ENCODE measurements at regions not wholly inside any gene's neighbourhood (a gene's known extent, or its start where the extent isn't known, plus 50 kb on each side); places are given as distances from the start of the nearest gene placed in this dataset.
A peak's percentile ranks its signal among the peaks of the same experiment; 100 is the strongest.

DNA sequence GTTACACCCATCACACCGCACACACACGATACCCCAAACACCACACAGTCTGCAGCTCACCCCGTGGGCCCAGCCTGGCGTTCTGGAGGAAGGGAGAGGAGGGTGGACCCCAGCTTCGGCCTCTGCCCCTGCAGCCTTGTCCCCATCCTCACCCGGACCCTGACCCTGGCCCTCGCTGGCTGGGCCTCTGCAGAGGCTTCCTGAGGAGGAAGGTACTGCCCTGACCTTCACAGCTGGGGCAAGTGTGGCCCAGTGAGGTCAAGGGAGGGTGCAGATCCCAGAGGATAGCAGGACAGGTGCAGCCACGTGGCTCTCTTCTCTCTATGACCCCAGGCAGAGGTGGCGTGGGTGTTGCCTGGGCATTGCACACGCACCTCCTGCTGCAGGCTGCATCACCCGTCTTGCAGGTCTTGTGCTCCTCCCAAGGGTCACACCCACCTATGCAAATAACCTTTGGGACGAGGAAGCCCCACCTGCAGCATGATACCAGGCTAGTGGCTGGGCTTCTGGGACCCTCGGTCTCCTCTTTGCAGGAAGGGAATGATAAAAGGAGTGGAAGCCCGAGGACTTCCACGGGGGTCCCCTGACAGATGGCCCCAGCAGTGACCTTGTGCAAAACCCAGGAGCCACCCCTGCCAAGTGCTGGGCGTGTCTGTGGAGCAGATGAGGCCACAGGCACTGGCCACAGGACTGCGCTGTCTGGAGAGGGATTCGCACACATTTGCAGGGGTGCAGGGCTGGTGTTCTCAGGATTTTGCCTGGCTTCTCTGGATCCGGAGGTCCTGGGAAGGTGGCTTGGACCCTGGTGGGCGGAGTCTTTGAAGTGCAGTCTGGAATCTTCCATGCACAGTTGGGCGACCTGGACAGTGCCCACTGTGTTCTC, 1241.5 kb downstream of the BRD1 start:
- no peaks in the 10 kb centered on the region for H3K36me3 Mint-ChIP-seq
- H3K4me1 Mint-ChIP-seq, result no peaks in the 10 kb centered on the region
- no peak overlapping the region for H3K4me3 Mint-ChIP-seq
- H3K9me3 Mint-ChIP-seq, result no peaks in the 10 kb centered on the region
- ATAC-seq (replicated peaks) (no peak), DNase-seq (no peak)
- no peak overlapping the region for H3K27ac Mint-ChIP-seq
- H3K27me3 Mint-ChIP-seq, result no peaks in the 10 kb centered on the region

DNA sequence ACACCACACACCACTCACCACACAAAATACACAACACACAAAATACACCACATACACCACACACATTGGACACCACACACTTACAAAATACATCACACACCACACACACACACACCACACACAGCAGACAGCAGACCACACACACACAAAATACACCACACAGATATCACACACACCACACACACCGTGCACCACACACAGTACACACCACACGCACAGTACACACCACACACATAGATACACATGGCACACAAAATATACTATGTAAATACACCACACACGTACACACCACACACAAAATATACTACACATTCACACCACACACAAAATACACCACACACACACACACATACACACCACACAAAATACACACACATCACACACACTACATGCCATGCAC, 1243.5 kb downstream of the BRD1 start:
- no peak overlapping the region for H3K27ac Mint-ChIP-seq
- no peak overlapping the region for H3K4me3 Mint-ChIP-seq
- DNase-seq (no peak), ATAC-seq (replicated peaks) (no peak)
- no peaks in the 10 kb centered on the region for H3K36me3 Mint-ChIP-seq
- H3K27me3 Mint-ChIP-seq, result peaks cover 0 to 3% of the 10 kb centered on the region in 2 donors
- no peaks in the 10 kb centered on the region for H3K9me3 Mint-ChIP-seq
- no peaks in the 10 kb centered on the region for H3K4me1 Mint-ChIP-seq

- no peaks in the 10 kb centered on the region for H3K9me3 Mint-ChIP-seq
Observed at GRCh38 chr22:48581796-48582469, 1245.7 kb downstream of the BRD1 start.

GRCh38 chr22:48581205-48581766, 1246.4 kb downstream of the BRD1 start:
- peaks cover 19 to 22% of the 10 kb centered on the region in 2 donors for H3K27me3 Mint-ChIP-seq
- no peaks in the 10 kb centered on the region for H3K9me3 Mint-ChIP-seq
- H3K36me3 Mint-ChIP-seq, result no peaks in the 10 kb centered on the region
- no peak overlapping the region for H3K4me3 Mint-ChIP-seq
- DNase-seq (no peak), ATAC-seq (replicated peaks) (peak in 1 of 2 donors; percentile 29)
- H3K27ac Mint-ChIP-seq, result no peak overlapping the region
- H3K4me1 Mint-ChIP-seq, result no peaks in the 10 kb centered on the region

More at GRCh38 chr22:48581796-48582469, 1245.7 kb downstream of the BRD1 start:
- DNase-seq (no peak), ATAC-seq (replicated peaks) (peak in 1 of 2 donors; percentile 41)
- H3K27ac Mint-ChIP-seq, result no peak overlapping the region
- H3K36me3 Mint-ChIP-seq, result no peaks in the 10 kb centered on the region
- no peaks in the 10 kb centered on the region for H3K4me1 Mint-ChIP-seq
- H3K4me3 Mint-ChIP-seq, result no peak overlapping the region
- peaks cover 19 to 22% of the 10 kb centered on the region in 2 donors for H3K27me3 Mint-ChIP-seq

- no peak overlapping the region for H3K4me3 Mint-ChIP-seq
- no peaks in the 10 kb centered on the region for H3K36me3 Mint-ChIP-seq
- H3K4me1 Mint-ChIP-seq, result no peaks in the 10 kb centered on the region
- H3K27me3 Mint-ChIP-seq, result peaks cover 19 to 22% of the 10 kb centered on the region in 2 donors
- no peaks in the 10 kb centered on the region for H3K9me3 Mint-ChIP-seq
- peak in 1 of 2 donors; percentile 40 for ATAC-seq (replicated peaks)
- no peak for DNase-seq
- no peak overlapping the region for H3K27ac Mint-ChIP-seq
Observed at GRCh38 chr22:48580481-48580970, 1247.1 kb downstream of the BRD1 start.

DNA sequence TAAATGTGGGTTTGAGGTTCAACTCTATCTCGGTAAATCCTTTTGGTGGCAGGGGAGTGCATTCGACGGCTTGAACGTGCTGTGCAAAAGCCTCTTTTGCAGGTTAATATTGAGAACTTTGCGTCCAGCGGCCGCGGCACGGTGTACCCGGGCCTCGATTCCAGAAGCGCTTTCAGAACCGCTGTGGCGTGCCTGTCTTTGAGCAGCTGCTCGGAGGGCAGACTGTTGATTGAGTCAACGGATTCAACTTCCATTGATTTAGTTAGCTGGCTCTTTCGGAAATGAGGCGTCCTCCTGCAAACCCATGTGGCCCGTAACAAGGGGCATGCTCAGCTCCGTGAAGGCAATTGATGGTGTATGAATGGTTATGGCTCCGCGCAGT, 1247.8 kb downstream of the BRD1 start:
- ATAC-seq (replicated peaks) (no peak), DNase-seq (no peak)
- peaks cover 21 to 22% of the 10 kb centered on the region in 2 donors for H3K27me3 Mint-ChIP-seq
- H3K4me3 Mint-ChIP-seq, result no peak overlapping the region
- no peaks in the 10 kb centered on the region for H3K4me1 Mint-ChIP-seq
- no peaks in the 10 kb centered on the region for H3K9me3 Mint-ChIP-seq
- H3K27ac Mint-ChIP-seq, result no peak overlapping the region
- no peaks in the 10 kb centered on the region for H3K36me3 Mint-ChIP-seq

DNA sequence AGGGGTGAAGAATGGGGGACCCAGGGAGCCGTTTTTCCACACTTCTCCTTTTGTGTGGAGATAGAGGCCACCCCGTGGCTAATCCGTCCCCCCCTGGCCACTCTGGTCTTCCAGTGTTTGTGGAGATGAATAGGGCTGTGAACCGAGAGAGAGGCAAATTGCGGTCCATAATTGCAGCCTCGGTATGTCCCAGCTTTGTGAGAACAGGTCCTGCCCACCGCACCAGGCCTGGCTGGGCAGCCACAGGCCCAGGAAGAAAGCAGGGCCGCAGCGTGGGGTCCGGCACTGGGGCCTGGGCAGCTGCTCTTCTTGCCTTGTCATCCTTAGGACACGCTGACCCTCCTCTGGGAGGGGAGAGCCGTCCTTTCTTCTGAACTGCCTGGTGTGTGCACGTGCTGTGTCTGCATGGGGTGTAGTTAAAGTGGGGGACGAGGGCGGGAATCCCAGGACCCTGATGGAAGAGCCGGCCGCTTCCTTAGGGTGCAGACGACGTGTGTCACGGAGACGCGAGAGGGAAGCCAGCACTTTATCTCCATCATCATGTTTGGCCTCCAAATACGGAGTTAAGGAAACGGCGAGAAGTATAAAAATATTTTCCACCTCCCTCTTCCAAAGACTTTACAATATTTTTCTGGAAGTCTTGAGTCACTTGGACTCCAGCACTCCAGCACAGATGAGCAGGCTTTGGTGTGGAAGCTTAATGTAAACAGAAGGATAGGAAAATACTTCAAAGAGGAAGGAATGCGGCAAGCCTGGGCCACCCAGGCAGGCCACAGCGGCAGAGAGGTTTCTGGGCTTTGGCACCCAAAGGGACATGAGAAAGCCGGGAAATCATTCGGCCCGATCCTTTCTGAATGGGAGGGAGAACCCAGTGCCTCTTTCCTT, 1248.4 kb downstream of the BRD1 start:
- Mint-ChIP-seq H3K36me3 (peaks cover 0 to 1% of the 10 kb centered on the region in 2 donors), H3K4me1 (peaks cover 0 to 1% of the 10 kb centered on the region in 2 donors), H3K9me3 (no peaks in the 10 kb centered on the region), H3K27ac (no peak overlapping the region), H3K27me3 (peaks cover 27 to 28% of the 10 kb centered on the region in 2 donors), H3K4me3 (no peak overlapping the region)
- DNase-seq, result no peak
- no peak for ATAC-seq (replicated peaks)

DNA sequence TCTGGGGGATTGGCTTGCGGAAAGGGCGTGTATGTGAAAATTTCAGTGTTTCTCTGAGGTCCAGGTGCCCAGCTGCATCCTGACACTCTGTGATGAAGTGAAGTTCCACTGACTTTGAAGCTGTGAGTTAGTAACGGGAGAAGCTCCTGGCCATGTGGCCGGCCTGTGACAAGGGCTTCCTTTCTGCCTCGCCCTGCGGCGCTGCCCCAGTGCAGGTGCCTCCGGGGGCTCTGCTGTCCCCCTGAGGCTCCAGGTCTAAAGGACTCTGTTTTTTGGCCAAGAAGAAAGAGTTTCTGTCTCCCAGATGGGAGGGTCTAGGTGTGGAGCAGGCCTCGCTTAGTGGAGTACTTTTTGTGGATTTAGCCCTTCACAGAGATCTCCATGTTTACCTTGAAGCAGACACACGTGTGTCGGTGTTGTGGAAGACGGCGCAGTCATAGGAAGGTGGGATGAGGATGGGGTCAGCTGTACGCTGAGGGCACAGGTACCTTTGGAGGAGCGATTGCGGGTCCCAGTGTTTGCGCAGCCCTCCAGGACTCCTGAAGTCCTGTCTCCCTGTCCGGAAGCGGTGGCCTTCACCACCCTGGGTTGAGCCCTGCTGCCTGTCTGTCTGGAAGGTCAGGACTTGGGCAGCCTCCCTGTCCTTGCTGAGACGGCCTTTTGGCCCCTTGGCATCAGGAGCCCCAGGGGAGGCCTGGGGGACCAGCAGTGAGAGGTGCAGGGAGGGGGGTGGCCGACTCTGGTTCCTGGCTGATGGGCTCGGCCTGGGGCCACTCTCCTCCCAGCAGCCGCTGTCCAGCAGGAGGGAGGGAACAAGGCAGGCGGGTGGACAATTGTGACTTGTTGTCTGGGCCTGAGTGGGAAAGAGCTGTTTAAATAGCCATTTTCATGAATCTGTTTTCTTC, 1249.3 kb downstream of the BRD1 start:
- Mint-ChIP-seq H3K4me1 (peaks cover 0 to 1% of the 10 kb centered on the region in 2 donors), H3K27ac (no peak overlapping the region), H3K27me3 (peaks cover 36 to 37% of the 10 kb centered on the region in 2 donors), H3K9me3 (no peaks in the 10 kb centered on the region), H3K36me3 (peaks cover 0 to 1% of the 10 kb centered on the region in 2 donors), H3K4me3 (no peak overlapping the region)
- ATAC-seq (replicated peaks), result no peak
- no peak for DNase-seq

GRCh38 chr22:48577691-48578090, 1250.0 kb downstream of the BRD1 start:
- no peaks in the 10 kb centered on the region for H3K9me3 Mint-ChIP-seq
- H3K4me3 Mint-ChIP-seq, result no peak overlapping the region
- no peak for ATAC-seq (replicated peaks)
- H3K4me1 Mint-ChIP-seq, result peaks cover 0 to 1% of the 10 kb centered on the region in 2 donors
- peaks cover 40 to 42% of the 10 kb centered on the region in 2 donors for H3K27me3 Mint-ChIP-seq
- H3K36me3 Mint-ChIP-seq, result peaks cover 0 to 1% of the 10 kb centered on the region in 2 donors
- no peak for DNase-seq
- no peak overlapping the region for H3K27ac Mint-ChIP-seq

DNA sequence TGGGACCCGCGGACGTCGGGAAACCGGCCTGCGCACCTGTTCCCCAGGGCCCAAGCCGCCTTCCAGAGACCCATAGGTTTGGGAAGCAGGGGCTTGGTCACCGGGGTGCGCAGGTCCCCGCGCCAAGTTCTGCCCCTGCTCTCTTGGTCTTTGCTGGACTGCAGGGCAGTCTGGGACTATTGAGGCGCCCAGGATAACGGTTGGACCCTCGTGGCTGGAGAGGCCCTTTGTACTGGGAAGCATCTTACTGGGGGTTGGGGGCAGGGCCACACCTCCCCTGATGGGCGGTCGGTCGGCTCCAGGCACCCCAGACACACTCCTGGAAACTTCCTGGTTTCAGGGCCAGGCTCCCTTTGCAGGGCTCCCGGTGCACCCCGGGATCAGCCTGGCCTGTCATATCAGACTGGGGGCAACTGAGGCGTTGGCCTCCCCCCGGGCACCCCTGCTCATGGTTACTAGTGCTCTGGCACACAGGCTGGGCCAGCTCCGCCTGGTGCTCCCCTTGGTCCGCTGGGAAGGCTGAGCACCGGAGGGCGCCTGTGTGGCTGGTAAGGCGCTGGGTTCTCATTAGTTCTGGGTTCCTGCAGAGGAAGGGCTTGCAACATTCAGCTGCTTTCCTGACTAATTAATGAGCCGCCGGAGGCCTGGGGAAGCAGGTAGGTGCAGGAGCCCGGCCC, 1250.5 kb downstream of the BRD1 start:
- no peak for DNase-seq
- H3K27ac Mint-ChIP-seq, result no peak overlapping the region
- H3K9me3 Mint-ChIP-seq, result peaks cover 4% of the 10 kb centered on the region in 2 donors
- H3K4me3 Mint-ChIP-seq, result no peak overlapping the region
- H3K36me3 Mint-ChIP-seq, result peaks cover 2 to 3% of the 10 kb centered on the region in 2 donors
- peaks cover 42 to 47% of the 10 kb centered on the region in 2 donors for H3K27me3 Mint-ChIP-seq
- no peak for ATAC-seq (replicated peaks)
- peaks cover 0 to 1% of the 10 kb centered on the region in 2 donors for H3K4me1 Mint-ChIP-seq

- peaks cover 0 to 1% of the 10 kb centered on the region in 2 donors for H3K4me1 Mint-ChIP-seq
- ATAC-seq (replicated peaks) (peak; percentile 45 to 50), DNase-seq (no peak)
- peaks cover 8 to 11% of the 10 kb centered on the region in 2 donors for H3K9me3 Mint-ChIP-seq
- no peak overlapping the region for H3K4me3 Mint-ChIP-seq
- no peak overlapping the region for H3K27ac Mint-ChIP-seq
- peaks cover 46 to 50% of the 10 kb centered on the region in 2 donors for H3K27me3 Mint-ChIP-seq
- peaks cover 2 to 6% of the 10 kb centered on the region in 2 donors for H3K36me3 Mint-ChIP-seq
Observed at GRCh38 chr22:48576333-48577013, 1251.2 kb downstream of the BRD1 start.
